ENCODE measurements at regions not wholly inside any gene's neighbourhood (a gene's known extent, or its start where the extent isn't known, plus 50 kb on each side); places are given as distances from the start of the nearest gene placed in this dataset.
"Not testable (repeated sequence)": the region's sequence is repeated elsewhere in the genome, so short reads cannot be mapped to it uniquely, and the experiment has no call there.

DNA sequence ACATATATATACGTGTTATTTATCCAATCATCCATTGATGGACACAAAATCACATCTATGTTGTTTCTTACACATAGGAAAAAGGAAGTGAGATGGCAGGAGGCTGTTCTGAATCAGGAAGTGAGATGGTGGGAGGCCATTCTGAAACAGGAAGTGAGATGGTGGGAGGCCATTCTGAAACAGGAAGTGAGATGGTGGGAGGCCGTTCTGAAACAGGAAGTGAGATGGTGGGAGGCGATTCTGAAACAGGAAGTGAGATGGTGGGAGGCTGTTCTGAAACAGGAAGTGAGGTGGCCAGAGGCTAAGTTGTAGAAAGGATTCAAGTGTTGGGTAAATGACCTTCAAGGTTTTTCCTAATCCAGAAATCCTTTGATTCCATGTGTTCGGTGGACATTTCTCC is 921.5 kb downstream of the TYW1 start:
- no peak overlapping the region for H3K4me3 ChIP-seq (ENCODE audit: low read depth, low read length)

DNA sequence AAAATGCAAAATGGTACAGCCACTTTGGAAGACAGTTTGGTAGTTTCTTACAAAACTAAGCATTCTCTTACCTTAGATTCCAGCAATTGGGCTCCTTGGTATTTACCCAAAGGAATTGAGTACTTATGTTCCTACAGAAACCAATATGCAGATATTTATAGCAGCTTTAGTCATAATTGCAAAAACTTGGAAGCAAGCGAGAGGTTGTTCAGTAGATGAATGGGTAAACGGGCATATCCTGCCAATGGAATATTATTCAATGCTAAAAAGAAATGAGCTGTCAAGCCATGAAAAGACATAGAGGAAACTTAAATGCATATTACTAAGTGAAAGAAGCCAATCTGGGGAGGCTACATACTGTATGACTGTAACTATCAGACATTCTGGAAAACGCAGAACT is 926.7 kb downstream of the TYW1 start:
- no peak overlapping the region for H3K4me3 ChIP-seq (ENCODE audit: low read depth, low read length)
- TF ChIP-seq, protein P1, sequence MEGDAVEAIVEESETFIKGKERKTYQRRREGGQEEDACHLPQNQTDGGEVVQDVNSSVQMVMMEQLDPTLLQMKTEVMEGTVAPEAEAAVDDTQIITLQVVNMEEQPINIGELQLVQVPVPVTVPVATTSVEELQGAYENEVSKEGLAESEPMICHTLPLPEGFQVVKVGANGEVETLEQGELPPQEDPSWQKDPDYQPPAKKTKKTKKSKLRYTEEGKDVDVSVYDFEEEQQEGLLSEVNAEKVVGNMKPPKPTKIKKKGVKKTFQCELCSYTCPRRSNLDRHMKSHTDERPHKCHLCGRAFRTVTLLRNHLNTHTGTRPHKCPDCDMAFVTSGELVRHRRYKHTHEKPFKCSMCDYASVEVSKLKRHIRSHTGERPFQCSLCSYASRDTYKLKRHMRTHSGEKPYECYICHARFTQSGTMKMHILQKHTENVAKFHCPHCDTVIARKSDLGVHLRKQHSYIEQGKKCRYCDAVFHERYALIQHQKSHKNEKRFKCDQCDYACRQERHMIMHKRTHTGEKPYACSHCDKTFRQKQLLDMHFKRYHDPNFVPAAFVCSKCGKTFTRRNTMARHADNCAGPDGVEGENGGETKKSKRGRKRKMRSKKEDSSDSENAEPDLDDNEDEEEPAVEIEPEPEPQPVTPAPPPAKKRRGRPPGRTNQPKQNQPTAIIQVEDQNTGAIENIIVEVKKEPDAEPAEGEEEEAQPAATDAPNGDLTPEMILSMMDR (IDR thresholded peaks at IDR 0.05; ENCODE audit: low read depth, low read length): no peak

More for the DNA sequence above, 921.5 kb downstream of the TYW1 start:
- TF ChIP-seq, protein P1 (IDR thresholded peaks at IDR 0.05; ENCODE audit: low read depth, low read length): no peak

DNA sequence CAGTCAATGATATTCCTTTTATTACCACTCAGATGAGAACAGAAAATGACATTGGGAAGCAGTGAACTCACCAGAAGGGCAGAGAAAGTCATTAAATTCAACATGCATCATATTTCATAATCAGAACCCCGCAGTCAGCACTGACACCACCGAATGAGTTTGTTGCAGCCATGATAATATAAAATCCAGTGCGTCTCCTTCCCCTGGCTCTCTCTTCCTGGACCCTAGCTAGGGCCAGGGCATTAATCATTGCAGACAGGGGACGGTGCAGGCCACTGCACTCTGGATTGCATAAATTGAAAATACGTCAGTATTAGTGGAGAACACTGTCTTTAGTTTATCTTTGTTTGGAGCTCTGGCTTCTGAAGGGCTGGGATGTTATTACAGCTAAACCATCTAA is 931.5 kb downstream of the TYW1 start:
- TF ChIP-seq, protein P1 (IDR thresholded peaks at IDR 0.05; ENCODE audit: low read depth, low read length): no peak
- no peak overlapping the region for H3K4me3 ChIP-seq (ENCODE audit: low read depth, low read length)

DNA sequence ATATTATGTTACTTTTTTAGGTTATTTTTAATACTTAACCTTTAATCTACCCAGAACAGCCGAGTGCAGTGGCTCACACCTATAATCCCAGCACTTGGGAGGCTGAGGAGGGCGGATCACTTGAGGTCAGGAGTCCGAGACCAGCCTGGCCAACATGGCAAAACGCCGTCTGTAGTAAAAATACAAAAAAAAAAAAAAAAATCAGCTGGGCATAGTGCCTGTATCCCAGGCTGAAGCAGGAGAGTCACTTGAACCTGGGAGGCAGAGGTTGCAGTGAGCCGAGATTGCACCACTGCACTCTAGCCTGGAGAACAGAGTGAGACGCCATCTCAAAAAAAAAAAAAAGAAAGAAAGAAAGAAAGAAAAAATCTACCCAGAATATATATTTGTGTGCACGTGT is 939.8 kb downstream of the TYW1 start:
- not testable (repeated sequence) for H3K4me3 ChIP-seq (ENCODE audit: low read depth, low read length)

DNA sequence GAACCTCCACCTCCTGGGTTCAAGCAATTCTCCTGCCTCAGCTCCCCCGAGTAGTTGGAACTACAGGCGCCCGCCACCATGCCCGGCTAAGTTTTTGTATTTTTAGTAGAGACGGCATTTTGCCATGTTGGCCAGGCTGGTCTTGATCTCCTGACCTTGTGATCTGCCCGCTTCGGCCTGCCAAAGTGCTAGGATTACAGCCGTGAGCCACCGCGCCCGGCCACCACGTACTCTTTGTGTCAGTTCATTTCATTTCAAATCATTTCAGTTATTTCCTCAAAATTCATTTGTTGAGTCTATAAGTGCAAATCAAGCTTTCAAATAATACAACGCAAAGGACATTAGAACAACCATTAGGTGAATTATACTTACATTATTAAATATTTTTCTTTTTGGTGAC is 943.8 kb downstream of the TYW1 start:
- H3K4me3 ChIP-seq (ENCODE audit: low read depth, low read length): no peak overlapping the region
- TF ChIP-seq, protein P1 (IDR thresholded peaks at IDR 0.05; ENCODE audit: low read depth, low read length): no peak

DNA sequence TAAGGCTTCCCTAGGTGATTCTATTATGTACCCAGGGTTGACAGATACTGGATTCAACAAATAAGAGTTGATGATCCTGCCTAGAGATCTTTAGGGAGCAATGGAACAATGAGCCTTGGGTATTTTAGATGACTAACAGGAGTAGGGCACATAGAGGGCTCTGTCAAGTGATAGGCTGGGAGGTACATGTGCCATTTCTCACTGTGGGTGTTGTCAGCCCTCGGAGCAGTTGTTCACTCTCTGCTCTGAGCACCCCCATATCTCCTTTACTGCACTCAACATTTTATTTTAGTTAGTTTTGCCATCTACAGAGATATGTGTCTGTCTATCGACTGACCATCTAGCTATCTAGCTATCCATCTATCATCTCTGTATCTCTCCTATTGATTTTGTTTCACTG is 950.6 kb downstream of the TYW1 start:
- TF ChIP-seq, protein P1 (IDR thresholded peaks at IDR 0.05; ENCODE audit: low read depth, low read length): no peak
- H3K4me3 ChIP-seq (ENCODE audit: low read depth, low read length): no peak overlapping the region

DNA sequence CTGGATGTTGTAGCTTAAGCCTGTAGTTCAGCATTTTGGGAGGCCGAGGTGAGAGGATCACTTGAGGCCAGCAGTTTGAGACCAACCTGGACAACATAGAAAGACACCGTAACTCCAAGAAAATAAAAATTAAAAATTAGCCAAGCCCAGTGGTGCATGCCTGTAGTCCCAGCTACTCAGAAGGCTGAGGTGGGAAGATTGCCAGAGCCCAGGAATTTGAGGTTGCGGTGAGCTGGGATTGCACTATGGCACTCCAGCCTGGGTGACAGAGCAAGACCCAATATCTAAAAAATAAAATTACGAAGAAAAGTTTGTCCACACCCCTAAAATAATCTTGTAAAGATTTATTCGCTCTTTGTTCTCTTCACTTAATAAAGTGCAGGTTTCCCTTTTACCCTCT is 951.0 kb downstream of the TYW1 start:
- TF ChIP-seq, protein P1 (IDR thresholded peaks at IDR 0.05; ENCODE audit: low read depth, low read length): no peak
- H3K4me3 ChIP-seq (ENCODE audit: low read depth, low read length): no peak overlapping the region

DNA sequence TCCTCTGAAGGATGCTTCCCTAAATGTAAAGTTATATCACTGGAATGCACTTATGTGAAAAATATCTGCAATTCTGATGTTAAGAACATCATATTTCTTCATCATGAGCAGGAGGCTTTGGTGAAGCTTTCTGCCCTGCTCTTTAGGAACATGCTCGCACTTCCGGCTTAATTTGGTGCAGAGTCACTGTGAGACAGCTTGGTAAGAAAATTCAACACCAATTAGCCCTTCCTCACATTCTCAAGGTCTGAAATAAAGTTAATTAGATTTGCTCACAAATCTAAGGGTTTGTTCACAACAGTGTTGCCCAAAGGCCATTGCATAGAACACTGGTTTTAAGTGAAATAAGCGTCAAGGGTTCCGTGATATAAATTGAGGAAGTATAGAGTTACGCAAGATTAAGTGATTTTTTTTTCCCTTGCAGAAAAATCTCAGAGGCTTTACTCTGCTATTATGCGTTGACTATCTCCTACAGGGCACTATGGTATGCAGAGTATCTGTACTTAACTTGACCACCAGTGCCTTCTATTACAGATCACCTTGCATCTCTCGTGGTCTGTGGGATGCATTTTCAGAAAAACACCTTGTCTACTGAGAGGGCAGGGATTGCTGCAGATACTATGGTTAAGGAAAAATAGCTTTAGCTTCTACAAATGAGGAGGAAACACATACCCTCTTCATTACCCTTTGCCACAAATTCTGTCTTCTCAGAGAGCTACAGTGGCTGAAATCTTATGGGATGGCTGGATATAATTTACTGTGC is 953.9 kb downstream of the TYW1 start:
- H3K4me3 ChIP-seq (ENCODE audit: low read depth, low read length): no peak overlapping the region
- TF ChIP-seq, protein P1 (IDR thresholded peaks at IDR 0.05; ENCODE audit: low read depth, low read length): no peak
